Urinary bladder (tissue), 3 donors: ENCODE measurements at regions not wholly inside any gene's neighbourhood (a gene's known extent, or its start where the extent isn't known, plus 50 kb on each side); places are given as distances from the start of the nearest gene placed in this dataset.

Source experiments
- DNase-seq: peaks from one replicate; pipeline ENCODE4 v3.0.0-alpha.2; 2015; ENCODE audit errors: extremely low spot score
- H3K27ac ChIP-seq: one replicate; pipeline ENCODE4 v1.5.1; 2013; ENCODE audit warnings: low read depth, mild to moderate bottlenecking, moderate library complexity
- H3K36me3 ChIP-seq: one replicate; pipeline ENCODE4 v1.6.1; 2013; ENCODE audit warnings: mild to moderate bottlenecking, moderate library complexity; ENCODE audit not compliant: insufficient read depth
- H3K4me1 ChIP-seq: one replicate; pipeline ENCODE4 v1.6.1; 2013; ENCODE audit warnings: mild to moderate bottlenecking, moderate library complexity; ENCODE audit not compliant: insufficient read depth
- H3K4me3 ChIP-seq: one replicate; pipeline ENCODE4 v1.5.1; 2013; ENCODE audit warnings: low read depth, low read length
- whole genome bisulfite sequencing: extraction: QIAGEN DNeasy Blood & Tissue Kit; methylation state at CpG from one replicate; pipeline ENCODE4 v1.1.7; 2013; 5-methylcytosine and 5-hydroxymethylcytosine counted together
- donor health status: healthy with polysubstance abuse.
- donor health status: healthy.

GRCh38 chr7:438916-439315 is 80.7 kb downstream of the PDGFA start:
- DNase-seq, result no peak
- H3K4me1 ChIP-seq, result no peaks in the 10 kb centered on the region
- H3K27ac ChIP-seq, result no peak overlapping the region
- H3K4me3 ChIP-seq, result no peak overlapping the region
- H3K36me3 ChIP-seq, result no peaks in the 10 kb centered on the region
- 94% methylated on average over 14 of the region's 14 CpGs for WGBS

GRCh38 chr7:440059-440749 is 79.4 kb downstream of the PDGFA start:
- WGBS, result 89% methylated on average over 10 of the region's 10 CpGs
- H3K4me1 ChIP-seq, result no peaks in the 10 kb centered on the region
- H3K27ac ChIP-seq, result no peak overlapping the region
- no peak for DNase-seq
- H3K36me3 ChIP-seq, result no peaks in the 10 kb centered on the region
- no peak overlapping the region for H3K4me3 ChIP-seq

DNA sequence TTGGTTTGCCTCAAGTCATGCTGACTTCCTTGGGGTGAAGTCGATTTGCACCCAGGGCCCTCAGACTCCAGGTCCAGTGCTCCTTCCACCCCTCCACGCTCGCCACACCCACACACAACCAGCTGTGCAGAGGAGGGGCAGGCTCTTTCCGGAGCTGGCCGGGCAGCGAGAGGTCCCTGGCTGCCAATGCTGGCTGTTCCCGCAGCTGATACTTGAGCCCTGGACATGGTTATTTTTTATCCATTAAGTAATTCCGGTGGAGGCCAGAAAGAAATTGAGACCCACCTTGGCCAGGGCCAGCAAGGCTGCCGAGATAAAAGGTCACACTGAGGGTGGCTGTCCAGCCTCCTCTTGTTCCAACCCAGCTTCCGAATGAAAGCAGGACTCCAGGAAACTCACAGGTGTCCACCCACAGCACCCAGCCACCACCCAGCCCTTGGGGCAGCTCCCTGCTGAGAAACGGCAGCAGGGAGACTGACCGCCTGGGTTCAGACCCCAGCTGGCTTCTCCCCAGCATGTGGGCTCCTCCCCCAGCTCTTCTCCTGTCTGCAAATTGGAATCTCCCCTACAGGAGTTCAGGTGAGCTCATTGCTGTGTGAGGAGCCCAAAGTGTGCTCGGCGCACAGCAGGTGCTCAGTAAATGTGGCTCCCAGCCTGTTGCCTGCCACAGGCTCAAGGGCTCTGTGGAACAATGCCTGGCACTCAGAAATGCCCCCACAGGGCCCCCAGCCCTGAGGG is 77.8 kb downstream of the PDGFA start:
- no peak overlapping the region for H3K27ac ChIP-seq
- H3K4me3 ChIP-seq, result no peak overlapping the region
- no peak for DNase-seq
- H3K36me3 ChIP-seq, result no peaks in the 10 kb centered on the region
- 86% methylated on average over 14 of the region's 14 CpGs for WGBS
- no peaks in the 10 kb centered on the region for H3K4me1 ChIP-seq

GRCh38 chr7:442457-442856 is 77.2 kb downstream of the PDGFA start:
- no peaks in the 10 kb centered on the region for H3K4me1 ChIP-seq
- no peak overlapping the region for H3K27ac ChIP-seq
- no peak for DNase-seq
- H3K4me3 ChIP-seq, result no peak overlapping the region
- 84% methylated on average over 7 of the region's 7 CpGs for WGBS
- H3K36me3 ChIP-seq, result no peaks in the 10 kb centered on the region

GRCh38 chr7:443279-443833 is 76.3 kb downstream of the PDGFA start:
- Histone ChIP-seq H3K27ac (no peak overlapping the region), H3K4me1 (no peaks in the 10 kb centered on the region), H3K4me3 (no peak overlapping the region), H3K36me3 (no peaks in the 10 kb centered on the region)
- WGBS, result 93% methylated on average over 1 of the region's 1 CpG
- no peak for DNase-seq

DNA sequence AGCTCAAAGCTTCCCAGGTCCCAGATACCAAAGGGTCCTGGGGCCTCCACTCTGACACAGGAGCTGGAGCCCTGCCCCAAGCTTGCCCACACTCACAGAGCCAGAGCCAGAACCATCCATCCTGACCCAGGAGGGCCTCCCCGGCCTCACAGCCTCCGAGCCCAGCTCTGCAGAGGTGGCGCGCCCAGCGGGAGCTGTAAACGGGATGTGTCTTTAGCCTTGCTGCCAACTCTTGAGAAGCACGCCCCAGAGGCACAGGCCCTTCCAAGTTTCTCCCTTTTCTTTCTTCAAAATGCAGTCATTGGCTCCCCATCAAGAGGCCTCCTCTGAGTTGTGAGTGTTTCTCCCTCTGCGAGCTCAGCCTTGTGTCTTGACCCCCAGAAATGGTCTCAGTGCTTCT is 75.0 kb downstream of the PDGFA start:
- WGBS, result 45% methylated on average over 8 of the region's 8 CpGs
- Histone ChIP-seq H3K4me3 (no peak overlapping the region), H3K27ac (no peak overlapping the region), H3K36me3 (no peaks in the 10 kb centered on the region), H3K4me1 (no peaks in the 10 kb centered on the region)
- DNase-seq, result no peak

- Histone ChIP-seq H3K4me3 (no peak overlapping the region), H3K36me3 (no peaks in the 10 kb centered on the region), H3K4me1 (no peaks in the 10 kb centered on the region), H3K27ac (no peak overlapping the region)
- DNase-seq, result no peak
- 87% methylated on average over 14 of the region's 14 CpGs for WGBS
Observed at GRCh38 chr7:445020-445419, 74.6 kb downstream of the PDGFA start.

GRCh38 chr7:445563-446288 is 73.9 kb downstream of the PDGFA start:
- 66% methylated on average over 14 of the region's 14 CpGs for WGBS
- no peaks in the 10 kb centered on the region for H3K36me3 ChIP-seq
- no peak overlapping the region for H3K27ac ChIP-seq

DNA sequence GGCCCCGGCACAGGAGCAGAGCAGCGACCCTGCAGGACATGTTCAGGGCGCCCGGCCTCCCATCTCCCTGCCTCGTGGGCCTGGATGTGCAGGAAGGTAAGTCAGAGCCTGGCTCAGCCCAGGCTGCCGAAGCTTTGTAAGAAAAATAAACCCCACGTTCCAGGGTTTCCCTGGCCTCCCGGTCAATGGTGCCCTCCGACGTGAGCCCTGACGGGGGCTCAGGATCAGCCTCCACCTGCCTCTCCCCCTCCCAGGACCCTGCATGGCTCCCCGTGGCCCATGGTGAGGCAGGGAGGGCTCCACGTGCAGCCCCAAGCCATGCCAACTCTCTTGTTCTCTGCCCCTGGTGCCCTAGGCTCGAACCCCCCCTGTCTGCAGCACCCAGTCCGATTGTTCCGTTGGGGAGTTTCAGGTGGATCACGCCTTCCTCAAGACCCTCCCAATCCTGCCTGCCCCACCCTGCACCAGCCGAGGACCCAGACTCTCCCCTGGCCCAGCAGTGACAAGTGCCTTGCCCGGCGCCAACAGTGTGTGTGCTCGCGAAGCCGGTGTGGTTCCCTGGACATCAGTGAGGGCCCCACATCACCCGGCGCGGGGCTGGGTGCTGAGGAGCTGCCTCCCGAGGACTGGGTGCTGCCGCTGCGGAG is 73.2 kb downstream of the PDGFA start:
- no peaks in the 10 kb centered on the region for H3K4me1 ChIP-seq
- no peaks in the 10 kb centered on the region for H3K36me3 ChIP-seq
- WGBS, result 82% methylated on average over 29 of the region's 29 CpGs
- no peak for DNase-seq
- H3K27ac ChIP-seq, result no peak overlapping the region
- H3K4me3 ChIP-seq, result no peak overlapping the region

More at GRCh38 chr7:445563-446288, 73.9 kb downstream of the PDGFA start:
- no peak for DNase-seq
- H3K4me3 ChIP-seq, result no peak overlapping the region
- H3K4me1 ChIP-seq, result no peaks in the 10 kb centered on the region
